Prostate gland (tissue), 2 donors: ENCODE measurements at regions not wholly inside any gene's neighbourhood (a gene's known extent, or its start where the extent isn't known, plus 50 kb on each side); places are given as distances from the start of the nearest gene placed in this dataset.

Experiments used
- DNase-seq: peaks from one replicate; pipeline ENCODE4 v3.0.0-alpha.2; 2019; ENCODE audit warnings: low spot score
- H3K27ac ChIP-seq, 2 donors: fragments of 200-600 bp; sonication (generic); 2 replicates each; pipeline ENCODE4 v1.5.1; 2017 to 2019
- H3K27me3 ChIP-seq: fragments of 200-600 bp; sonication (generic); replicated peaks from 2 replicates; pipeline ENCODE4 v1.5.1; 2019; ENCODE audit not compliant: insufficient read depth
- H3K36me3 ChIP-seq, 2 donors: fragments of 200-600 bp; sonication (generic); 1 replicate in 1 of 2; 2 replicates in 1 of 2; pipeline versions ENCODE4 v1.5.1 to v1.8.1; 2017 to 2019
- H3K4me1 ChIP-seq: fragments of 200-600 bp; sonication (generic); replicated peaks from 2 replicates; pipeline ENCODE4 v1.5.1; 2019
- H3K4me3 ChIP-seq, 2 donors: fragments of 200-600 bp; sonication (generic); 2 replicates each; pipeline ENCODE4 v1.5.1; 2017 to 2019
- H3K9me3 ChIP-seq: fragments of 200-600 bp; sonication (generic); 2 replicates; pipeline ENCODE4 v1.5.1; 2017
- CTCF ChIP-seq, 4 experiments: fragments of 200-600 bp in 2 of 4; fragments of 450-650 bp in 2 of 4; sonication (generic) in 2 of 4; IDR thresholded peaks; 1 replicate in 3 of 4; 2 replicates in 1 of 4; pipeline ENCODE4 v1.5.1; 2016 to 2019; ENCODE audit warnings: antibody characterized with exemption in 4 of 4, mild to moderate bottlenecking in 2 of 4, moderate library complexity in 2 of 4
- POLR2A ChIP-seq: fragments of 450-650 bp; IDR thresholded peaks from one replicate; pipeline ENCODE4 v1.6.1; 2016; ENCODE audit warnings: antibody characterized with exemption, mild to moderate bottlenecking
- POLR2AphosphoS5 ChIP-seq: sonication (generic); formaldehyde crosslinking; IDR thresholded peaks from one replicate; pipeline ENCODE4 v1.6.1; 2017; ENCODE audit warnings: antibody characterized with exemption
- WGBS: methylation state at CpG from one replicate; pipeline ENCODE4 v1.1.5; 2018; 5-methylcytosine and 5-hydroxymethylcytosine counted together
- intact Hi-C: fragments of 100-400 bp; cut with DNase I; formaldehyde crosslinking; loops from one replicate; pipeline ENCODE4 v1.14.2; 2022

GRCh38 chr12:73719223-73719622, 818.4 kb upstream of the ATXN7L3B start:
- no peaks in the 10 kb centered on the region for H3K27me3 ChIP-seq
- WGBS = 97% methylated on average over 5 of the region's 5 CpGs
- no peaks in the 10 kb centered on the region for H3K9me3 ChIP-seq
- no peaks in the 10 kb centered on the region for H3K4me1 ChIP-seq
- H3K36me3 ChIP-seq = no peaks in the 10 kb centered on the region
- DNase-seq = no peak
- intact Hi-C loops = no loop called here
- H3K27ac ChIP-seq = no peak overlapping the region
- TF ChIP-seq CTCF (IDR thresholded peaks at IDR 0.05) = no peak
- no peak for TF ChIP-seq POLR2A
- no peak for TF ChIP-seq POLR2AphosphoS5
- no peak overlapping the region for H3K4me3 ChIP-seq

GRCh38 chr12:73726881-73727280, 810.8 kb upstream of the ATXN7L3B start:
- 76% methylated on average over 6 of the region's 6 CpGs for WGBS
- intact Hi-C loops = no loop called here
- no peaks in the 10 kb centered on the region for H3K4me1 ChIP-seq
- H3K4me3 ChIP-seq = no peak overlapping the region
- no peaks in the 10 kb centered on the region for H3K36me3 ChIP-seq
- no peak overlapping the region for H3K27ac ChIP-seq
- H3K27me3 ChIP-seq = no peaks in the 10 kb centered on the region
- DNase-seq = no peak
- H3K9me3 ChIP-seq = no peaks in the 10 kb centered on the region
- TF ChIP-seq CTCF (IDR thresholded peaks at IDR 0.05) = no peak
- no peak for TF ChIP-seq POLR2AphosphoS5
- TF ChIP-seq POLR2A = no peak

DNA sequence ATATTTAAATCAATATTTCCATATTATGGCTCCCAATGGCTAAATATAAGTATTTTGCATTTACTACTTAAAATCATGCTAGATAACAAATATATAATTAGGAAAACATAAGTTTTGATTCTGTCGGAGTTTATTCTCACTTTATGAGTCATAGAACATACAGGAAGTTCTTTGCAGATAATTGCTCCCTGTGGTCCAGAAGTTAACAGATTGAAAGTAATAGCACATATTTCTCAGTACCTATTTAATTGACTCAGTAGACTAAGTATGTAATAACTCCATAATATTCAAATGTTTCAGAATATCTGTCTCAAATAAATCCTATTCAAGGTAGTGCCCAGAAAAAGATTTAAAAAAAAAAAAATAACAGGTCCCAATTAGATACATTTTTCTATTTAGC, 806.0 kb upstream of the ATXN7L3B start:
- Histone ChIP-seq H3K36me3 (no peaks in the 10 kb centered on the region), H3K4me1 (no peaks in the 10 kb centered on the region), H3K27ac (no peak overlapping the region), H3K27me3 (no peaks in the 10 kb centered on the region), H3K9me3 (no peaks in the 10 kb centered on the region), H3K4me3 (no peak overlapping the region)
- no peak for DNase-seq
- TF ChIP-seq CTCF (IDR thresholded peaks at IDR 0.05) = no peak
- no peak for TF ChIP-seq POLR2A
- no peak for TF ChIP-seq POLR2AphosphoS5
- WGBS = 71% methylated on average over 1 of the region's 1 CpG
- intact Hi-C loops = no loop called here

GRCh38 chr12:73769337-73769736, 768.3 kb upstream of the ATXN7L3B start:
- TF ChIP-seq POLR2AphosphoS5 (no peak), CTCF (IDR thresholded peaks at IDR 0.05) (no peak), POLR2A (no peak)
- Histone ChIP-seq H3K27me3 (no peaks in the 10 kb centered on the region), H3K4me3 (no peak overlapping the region), H3K4me1 (no peaks in the 10 kb centered on the region), H3K27ac (no peak overlapping the region), H3K9me3 (no peaks in the 10 kb centered on the region), H3K36me3 (no peaks in the 10 kb centered on the region)
- intact Hi-C loops = no loop called here
- 46% methylated on average over 6 of the region's 6 CpGs for WGBS
- no peak for DNase-seq

GRCh38 chr12:73798523-73798922, 739.1 kb upstream of the ATXN7L3B start:
- intact Hi-C loops = no loop called here
- DNase-seq = no peak
- Histone ChIP-seq H3K27me3 (no peaks in the 10 kb centered on the region), H3K9me3 (no peaks in the 10 kb centered on the region), H3K4me1 (no peaks in the 10 kb centered on the region), H3K4me3 (no peak overlapping the region), H3K27ac (no peak overlapping the region), H3K36me3 (no peaks in the 10 kb centered on the region)
- no peak for TF ChIP-seq POLR2A
- TF ChIP-seq CTCF (IDR thresholded peaks at IDR 0.05) = no peak
- TF ChIP-seq POLR2AphosphoS5 = no peak
